Effector memory CD8-positive, alpha-beta T cell (primary cell): ENCODE measurements at regions not wholly inside any gene's neighbourhood (a gene's known extent, or its start where the extent isn't known, plus 50 kb on each side); places are given as distances from the start of the nearest gene placed in this dataset.

Experiments used
- ATAC-seq: fragments of 150-1000 bp; cut with Tn5 transposase; replicated peaks from 2 replicates; pipeline ENCODE4 v1.10.0; 2021; ENCODE audit warnings: mild to moderate bottlenecking, moderate library complexity
- DNase-seq, 3 experiments: peaks; one replicate each; pipeline ENCODE4 v3.0.0; 2021
- H3K27ac Mint-ChIP-seq, 2 donors: one replicate each; pipeline ENCODE4 v1.8.0; 2022; ENCODE audit warnings: mild to moderate bottlenecking in 2 of 2, mixed read lengths in 2 of 2, moderate library complexity in 2 of 2
- H3K27me3 Mint-ChIP-seq, 2 donors: one replicate each; pipeline ENCODE4 v1.8.0; 2022; ENCODE audit warnings: mixed read lengths in 2 of 2
- H3K36me3 Mint-ChIP-seq: one replicate; pipeline ENCODE4 v1.8.0; 2022; ENCODE audit warnings: mild to moderate bottlenecking, moderate library complexity, mixed read lengths; ENCODE audit not compliant: insufficient read depth
- H3K4me1 Mint-ChIP-seq, 2 donors: one replicate each; pipeline ENCODE4 v1.8.0; 2022; ENCODE audit warnings: low read depth in 2 of 2, mixed read lengths in 2 of 2
- H3K4me3 Mint-ChIP-seq, 2 donors: one replicate each; pipeline ENCODE4 v1.8.0; 2022; ENCODE audit warnings: mild to moderate bottlenecking in 2 of 2, mixed read lengths in 2 of 2, moderate library complexity in 2 of 2
- H3K9me3 Mint-ChIP-seq, 2 donors: one replicate each; pipeline ENCODE4 v1.8.0; 2022; ENCODE audit warnings: mixed read lengths in 2 of 2

GRCh38 chr16:52633230-52633629, 86.3 kb upstream of the TOX3 start:
- ATAC-seq, result no peak
- no peak for DNase-seq
- Mint-ChIP-seq H3K36me3 (no peaks in the 10 kb centered on the region), H3K9me3 (peaks cover 6 to 8% of the 10 kb centered on the region in 2 donors), H3K27me3 (no peaks in the 10 kb centered on the region), H3K27ac (no peak overlapping the region), H3K4me3 (no peak overlapping the region), H3K4me1 (no peaks in the 10 kb centered on the region)

GRCh38 chr16:52631711-52632110, 84.8 kb upstream of the TOX3 start:
- H3K4me1 Mint-ChIP-seq, result no peaks in the 10 kb centered on the region
- DNase-seq (no peak), ATAC-seq (no peak)
- H3K27me3 Mint-ChIP-seq, result no peaks in the 10 kb centered on the region
- peaks cover 6 to 8% of the 10 kb centered on the region in 2 donors for H3K9me3 Mint-ChIP-seq
- H3K36me3 Mint-ChIP-seq, result no peaks in the 10 kb centered on the region
- H3K4me3 Mint-ChIP-seq, result no peak overlapping the region
- no peak overlapping the region for H3K27ac Mint-ChIP-seq

GRCh38 chr16:52630711-52631110, 83.8 kb upstream of the TOX3 start:
- DNase-seq (no peak), ATAC-seq (no peak)
- H3K4me3 Mint-ChIP-seq, result no peak overlapping the region
- peaks cover 0 to 3% of the 10 kb centered on the region in 2 donors for H3K9me3 Mint-ChIP-seq
- no peaks in the 10 kb centered on the region for H3K36me3 Mint-ChIP-seq
- no peak overlapping the region for H3K27ac Mint-ChIP-seq
- H3K4me1 Mint-ChIP-seq, result no peaks in the 10 kb centered on the region
- H3K27me3 Mint-ChIP-seq, result no peaks in the 10 kb centered on the region

- Mint-ChIP-seq H3K9me3 (peaks cover 0 to 6% of the 10 kb centered on the region in 2 donors), H3K4me3 (no peak overlapping the region), H3K27me3 (no peaks in the 10 kb centered on the region), H3K36me3 (no peaks in the 10 kb centered on the region), H3K27ac (no peak overlapping the region), H3K4me1 (no peaks in the 10 kb centered on the region)
- ATAC-seq (no peak), DNase-seq (no peak)
Observed at GRCh38 chr16:52629296-52629695, 82.4 kb upstream of the TOX3 start.

- ATAC-seq (no peak), DNase-seq (no peak)
- no peaks in the 10 kb centered on the region for H3K4me1 Mint-ChIP-seq
- H3K4me3 Mint-ChIP-seq, result no peak overlapping the region
- no peaks in the 10 kb centered on the region for H3K36me3 Mint-ChIP-seq
- H3K27me3 Mint-ChIP-seq, result peaks cover 0 to 5% of the 10 kb centered on the region in 2 donors
- H3K9me3 Mint-ChIP-seq, result peaks cover 5 to 12% of the 10 kb centered on the region in 2 donors
- H3K27ac Mint-ChIP-seq, result no peak overlapping the region
Observed at GRCh38 chr16:52624891-52625290, 77.9 kb upstream of the TOX3 start.

- ATAC-seq (no peak), DNase-seq (no peak)
- H3K27me3 Mint-ChIP-seq, result peaks cover 0 to 5% of the 10 kb centered on the region in 2 donors
- peaks cover 7 to 19% of the 10 kb centered on the region in 2 donors for H3K9me3 Mint-ChIP-seq
- H3K4me3 Mint-ChIP-seq, result no peak overlapping the region
- H3K36me3 Mint-ChIP-seq, result no peaks in the 10 kb centered on the region
- H3K27ac Mint-ChIP-seq, result no peak overlapping the region
- H3K4me1 Mint-ChIP-seq, result no peaks in the 10 kb centered on the region
Observed at GRCh38 chr16:52621651-52622050, 74.7 kb upstream of the TOX3 start.

- Mint-ChIP-seq H3K27me3 (peaks cover 0 to 5% of the 10 kb centered on the region in 2 donors), H3K4me3 (no peak overlapping the region), H3K9me3 (peaks cover 5 to 19% of the 10 kb centered on the region in 2 donors), H3K4me1 (no peaks in the 10 kb centered on the region), H3K36me3 (no peaks in the 10 kb centered on the region), H3K27ac (no peak overlapping the region)
- ATAC-seq (no peak), DNase-seq (no peak)
Observed at GRCh38 chr16:52618753-52619497, 72.0 kb upstream of the TOX3 start.

GRCh38 chr16:52617591-52617990, 70.6 kb upstream of the TOX3 start:
- no peak overlapping the region for H3K4me3 Mint-ChIP-seq
- no peaks in the 10 kb centered on the region for H3K36me3 Mint-ChIP-seq
- H3K4me1 Mint-ChIP-seq, result no peaks in the 10 kb centered on the region
- no peak overlapping the region for H3K27ac Mint-ChIP-seq
- peaks cover 3 to 12% of the 10 kb centered on the region in 2 donors for H3K9me3 Mint-ChIP-seq
- DNase-seq (no peak), ATAC-seq (no peak)
- H3K27me3 Mint-ChIP-seq, result peaks cover 0 to 5% of the 10 kb centered on the region in 2 donors

GRCh38 chr16:52613508-52613907, 66.6 kb upstream of the TOX3 start:
- DNase-seq (no peak), ATAC-seq (no peak)
- no peak overlapping the region for H3K4me3 Mint-ChIP-seq
- H3K36me3 Mint-ChIP-seq, result no peaks in the 10 kb centered on the region
- H3K27me3 Mint-ChIP-seq, result no peaks in the 10 kb centered on the region
- H3K9me3 Mint-ChIP-seq, result peaks cover 4 to 5% of the 10 kb centered on the region in 2 donors
- no peaks in the 10 kb centered on the region for H3K4me1 Mint-ChIP-seq
- H3K27ac Mint-ChIP-seq, result no peak overlapping the region

- Mint-ChIP-seq H3K36me3 (no peaks in the 10 kb centered on the region), H3K4me3 (no peak overlapping the region), H3K27me3 (no peaks in the 10 kb centered on the region), H3K27ac (no peak overlapping the region), H3K9me3 (peaks cover 0 to 4% of the 10 kb centered on the region in 2 donors), H3K4me1 (no peaks in the 10 kb centered on the region)
- ATAC-seq, result no peak
- no peak for DNase-seq
Observed at GRCh38 chr16:52611817-52612673, 65.1 kb upstream of the TOX3 start.

- Mint-ChIP-seq H3K27me3 (no peaks in the 10 kb centered on the region), H3K9me3 (peaks cover 0 to 4% of the 10 kb centered on the region in 2 donors), H3K27ac (no peak overlapping the region), H3K4me1 (no peaks in the 10 kb centered on the region), H3K36me3 (no peaks in the 10 kb centered on the region), H3K4me3 (no peak overlapping the region)
- DNase-seq, result no peak
- no peak for ATAC-seq
Observed at GRCh38 chr16:52603015-52603414, 56.1 kb upstream of the TOX3 start.

GRCh38 chr16:52597772-52598483, 51.0 kb upstream of the TOX3 start:
- Mint-ChIP-seq H3K9me3 (peaks cover 0 to 4% of the 10 kb centered on the region in 2 donors), H3K4me1 (no peaks in the 10 kb centered on the region), H3K27me3 (no peaks in the 10 kb centered on the region), H3K36me3 (no peaks in the 10 kb centered on the region), H3K27ac (no peak overlapping the region), H3K4me3 (no peak overlapping the region)
- ATAC-seq, result no peak
- DNase-seq, result no peak

- ATAC-seq (no peak), DNase-seq (no peak)
- no peak overlapping the region for H3K4me3 Mint-ChIP-seq
- no peaks in the 10 kb centered on the region for H3K4me1 Mint-ChIP-seq
- no peak overlapping the region for H3K27ac Mint-ChIP-seq
- H3K9me3 Mint-ChIP-seq, result no peaks in the 10 kb centered on the region
- H3K36me3 Mint-ChIP-seq, result no peaks in the 10 kb centered on the region
- H3K27me3 Mint-ChIP-seq, result no peaks in the 10 kb centered on the region
Observed at GRCh38 chr16:52597073-52597771, 50.3 kb upstream of the TOX3 start.
